Osteoblast (primary cell): ENCODE measurements at regions not wholly inside any gene's neighbourhood (a gene's known extent, or its start where the extent isn't known, plus 50 kb on each side); places are given as distances from the start of the nearest gene placed in this dataset.

ENCODE experiments used
- DNase-seq: peaks from one replicate; pipeline ENCODE4 v3.0.0; 2011; ENCODE audit warnings: low spot score, mixed read lengths; ENCODE audit not compliant: insufficient read length; ENCODE audit errors: missing footprints
- H2AFZ ChIP-seq: 2 replicates; pipeline ENCODE4 v1.6.0; 2011; ENCODE audit warnings: mild to moderate bottlenecking, low read length
- H3K27ac ChIP-seq: 2 replicates; pipeline ENCODE4 v1.5.1; 2011; ENCODE audit warnings: mild to moderate bottlenecking, low read depth, low read length, moderate library complexity
- H3K27me3 ChIP-seq: 2 replicates; pipeline ENCODE4 v1.6.0; 2012; ENCODE audit warnings: mild to moderate bottlenecking, control low read depth, inconsistent platforms, low read length, moderate library complexity; ENCODE audit not compliant: insufficient read depth
- H3K36me3 ChIP-seq: 2 replicates; pipeline ENCODE4 v1.5.1; 2011; ENCODE audit warnings: mild to moderate bottlenecking, low read length, control low read depth, moderate library complexity; ENCODE audit not compliant: insufficient read depth
- H3K4me1 ChIP-seq: 2 replicates; pipeline ENCODE4 v1.5.1; 2011; ENCODE audit warnings: mild to moderate bottlenecking, low read length, control low read depth, moderate library complexity; ENCODE audit not compliant: insufficient read depth
- H3K4me2 ChIP-seq: 2 replicates; pipeline ENCODE4 v1.6.0; 2011; ENCODE audit warnings: mild to moderate bottlenecking, low read length; ENCODE audit not compliant: insufficient read depth
- H3K4me3 ChIP-seq: fragments of 200-600 bp; sonication (generic); 3 replicates; pipeline ENCODE4 v1.5.1; 2012; ENCODE audit warnings: mild to moderate bottlenecking, low read length, inconsistent platforms; ENCODE audit not compliant: insufficient read depth
- H3K79me2 ChIP-seq: 2 replicates; pipeline ENCODE4 v1.6.0; 2012; ENCODE audit warnings: mild to moderate bottlenecking, low read length, control low read depth, inconsistent platforms; ENCODE audit not compliant: insufficient read depth
- H3K9me3 ChIP-seq: 2 replicates; pipeline ENCODE4 v1.5.1; 2011; ENCODE audit warnings: low read depth, low read length, control low read depth
- H4K20me1 ChIP-seq: 2 replicates; pipeline ENCODE4 v1.6.0; 2012; ENCODE audit warnings: mild to moderate bottlenecking, low read length, control low read depth; ENCODE audit not compliant: insufficient read depth
- TF ChIP-seq, protein P1 (sequence below): IDR thresholded peaks from 2 replicates; pipeline ENCODE4 v1.5.1; 2011; ENCODE audit warnings: mild to moderate bottlenecking, low read depth, low read length, moderate library complexity; ENCODE audit errors: extremely low read depth

GRCh38 chr11:13168271-13168670, 109.3 kb upstream of the BMAL1 start:
- no peak for DNase-seq
- Histone ChIP-seq H3K4me1 (no peaks in the 10 kb centered on the region), H3K36me3 (no peaks in the 10 kb centered on the region), H3K9me3 (no peaks in the 10 kb centered on the region), H3K4me3 (no peak overlapping the region), H3K79me2 (no peaks in the 10 kb centered on the region), H3K27me3 (no peaks in the 10 kb centered on the region), H3K4me2 (no peak overlapping the region), H3K27ac (no peak overlapping the region), H4K20me1 (no peaks in the 10 kb centered on the region), H2AFZ (no peak overlapping the region)
- TF ChIP-seq, protein P1, sequence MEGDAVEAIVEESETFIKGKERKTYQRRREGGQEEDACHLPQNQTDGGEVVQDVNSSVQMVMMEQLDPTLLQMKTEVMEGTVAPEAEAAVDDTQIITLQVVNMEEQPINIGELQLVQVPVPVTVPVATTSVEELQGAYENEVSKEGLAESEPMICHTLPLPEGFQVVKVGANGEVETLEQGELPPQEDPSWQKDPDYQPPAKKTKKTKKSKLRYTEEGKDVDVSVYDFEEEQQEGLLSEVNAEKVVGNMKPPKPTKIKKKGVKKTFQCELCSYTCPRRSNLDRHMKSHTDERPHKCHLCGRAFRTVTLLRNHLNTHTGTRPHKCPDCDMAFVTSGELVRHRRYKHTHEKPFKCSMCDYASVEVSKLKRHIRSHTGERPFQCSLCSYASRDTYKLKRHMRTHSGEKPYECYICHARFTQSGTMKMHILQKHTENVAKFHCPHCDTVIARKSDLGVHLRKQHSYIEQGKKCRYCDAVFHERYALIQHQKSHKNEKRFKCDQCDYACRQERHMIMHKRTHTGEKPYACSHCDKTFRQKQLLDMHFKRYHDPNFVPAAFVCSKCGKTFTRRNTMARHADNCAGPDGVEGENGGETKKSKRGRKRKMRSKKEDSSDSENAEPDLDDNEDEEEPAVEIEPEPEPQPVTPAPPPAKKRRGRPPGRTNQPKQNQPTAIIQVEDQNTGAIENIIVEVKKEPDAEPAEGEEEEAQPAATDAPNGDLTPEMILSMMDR: no peak

GRCh38 chr11:13169709-13170108, 107.9 kb upstream of the BMAL1 start:
- Histone ChIP-seq H3K36me3 (no peaks in the 10 kb centered on the region), H3K9me3 (no peaks in the 10 kb centered on the region), H2AFZ (no peak overlapping the region), H3K27me3 (peaks cover under 1% of the 10 kb centered on the region), H3K79me2 (no peaks in the 10 kb centered on the region), H3K4me1 (no peaks in the 10 kb centered on the region), H3K4me2 (no peak overlapping the region), H4K20me1 (no peaks in the 10 kb centered on the region), H3K27ac (no peak overlapping the region), H3K4me3 (no peak overlapping the region)
- TF ChIP-seq, protein P1: no peak
- DNase-seq: peak; percentile 81

DNA sequence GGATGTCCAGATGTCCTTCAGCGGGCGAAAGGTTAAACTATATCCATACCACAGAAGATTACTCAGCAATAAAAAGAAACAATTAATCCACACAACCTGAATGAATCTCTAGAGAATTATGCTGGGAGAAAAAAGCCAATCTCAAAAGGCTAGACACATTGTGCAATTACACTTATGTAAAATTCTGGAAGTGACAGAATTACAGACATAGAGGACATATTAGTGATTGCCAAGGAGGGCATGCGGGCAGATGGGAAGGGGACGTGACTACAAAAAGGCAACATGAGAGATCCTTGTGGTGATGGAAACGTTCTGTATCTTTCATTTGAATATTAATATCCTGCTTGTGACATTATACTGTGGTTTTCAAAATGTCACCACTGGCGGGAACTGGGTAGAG, 103.5 kb upstream of the BMAL1 start:
- H3K9me3 ChIP-seq: no peaks in the 10 kb centered on the region
- H2AFZ ChIP-seq: no peak overlapping the region
- no peaks in the 10 kb centered on the region for H3K36me3 ChIP-seq
- H3K27me3 ChIP-seq: peaks cover 3% of the 10 kb centered on the region
- no peaks in the 10 kb centered on the region for H4K20me1 ChIP-seq
- H3K4me1 ChIP-seq: no peaks in the 10 kb centered on the region
- H3K4me2 ChIP-seq: no peak overlapping the region
- no peak overlapping the region for H3K27ac ChIP-seq
- no peak for DNase-seq
- no peaks in the 10 kb centered on the region for H3K79me2 ChIP-seq
- TF ChIP-seq, protein P1: no peak
- no peak overlapping the region for H3K4me3 ChIP-seq

- H3K79me2 ChIP-seq: no peaks in the 10 kb centered on the region
- H3K4me3 ChIP-seq: peak overlapping the region; percentile 43
- peak overlapping the region; percentile 52 for H3K27ac ChIP-seq
- H3K4me1 ChIP-seq: peaks cover 6% of the 10 kb centered on the region
- H3K4me2 ChIP-seq: peak overlapping the region; percentile 75
- no peaks in the 10 kb centered on the region for H3K36me3 ChIP-seq
- no peak for DNase-seq
- TF ChIP-seq, protein P1: peak; percentile 50
- no peaks in the 10 kb centered on the region for H4K20me1 ChIP-seq
- H3K27me3 ChIP-seq: peaks cover 2% of the 10 kb centered on the region
- peak overlapping the region; percentile 16 for H2AFZ ChIP-seq
- no peaks in the 10 kb centered on the region for H3K9me3 ChIP-seq
Measured at GRCh38 chr11:13183094-13183825, 94.3 kb upstream of the BMAL1 start.
